Endothelial cell of umbilical vein (primary cell): ENCODE measurements at regions not wholly inside any gene's neighbourhood (a gene's known extent, or its start where the extent isn't known, plus 50 kb on each side); places are given as distances from the start of the nearest gene placed in this dataset.

ENCODE experiments used
- BruUV-seq: library from RNA; stranded (reverse); fragments of 400-500 nt; replicated peaks from 2 replicates; lab custom pipeline; 2021; lab: Mats Ljungman, UMichigan
- CTCF ChIA-PET: fragments of 300-600, 350-600 bp; sonication (Branson Sonifier 250); formaldehyde crosslinking; loops from one replicate; lab custom pipeline; 2021; ENCODE audit warnings: antibody characterized with exemption, inconsistent platforms; lab: Charles Lee
- POLR2A ChIA-PET: fragments of 300-600, 350-600 bp; sonication (Branson Sonifier 250); formaldehyde crosslinking; loops from one replicate; lab custom pipeline; 2021; ENCODE audit warnings: antibody characterized with exemption, inconsistent platforms; lab: Charles Lee
- DNase-seq: peaks from one replicate; pipeline ENCODE4 v3.0.0-alpha.2; 2011; ENCODE audit warnings: low read depth, low spot score
- FAIRE-seq: peaks from 2 replicates; lab custom pipeline; 2011; peaks lifted over from hg19 to GRCh38; lab: Jason Lieb, UNC
- H2AFZ ChIP-seq: 2 replicates; pipeline ENCODE4 v1.6.0; 2012; ENCODE audit warnings: low read depth, low read length, control low read depth, inconsistent platforms
- H3K27ac ChIP-seq: 2 replicates; pipeline ENCODE4 v1.5.1; 2011; ENCODE audit warnings: low read depth, mild to moderate bottlenecking, control low read depth, low read length, moderate library complexity; ENCODE audit not compliant: insufficient read depth
- H3K27me3 ChIP-seq, 2 experiments: 2 replicates each; pipeline versions ENCODE4 v1.6.0 to v1.6.1; 2011; ENCODE audit warnings: low read length in 2 of 2, mixed read lengths in 1 of 2; ENCODE audit not compliant: control insufficient read depth in 2 of 2, insufficient read depth in 2 of 2
- H3K36me3 ChIP-seq, 2 experiments: 2 replicates in 1 of 2; 3 replicates in 1 of 2; pipeline ENCODE4 v1.5.1; 2011; ENCODE audit warnings: low read length in 2 of 2, mild to moderate bottlenecking in 1 of 2, moderate library complexity in 1 of 2; ENCODE audit not compliant: control insufficient read depth in 2 of 2, insufficient read depth in 2 of 2; ENCODE audit errors: extremely low read depth in 1 of 2
- H3K4me1 ChIP-seq: 3 replicates; pipeline ENCODE4 v1.5.1; 2011; ENCODE audit warnings: mild to moderate bottlenecking, low read length; ENCODE audit not compliant: control insufficient read depth, insufficient read depth; ENCODE audit errors: extremely low read depth
- H3K4me2 ChIP-seq: 2 replicates; pipeline ENCODE4 v1.6.1; 2011; ENCODE audit warnings: low read length, control low read depth, mixed read lengths; ENCODE audit not compliant: insufficient read depth
- H3K4me3 ChIP-seq, 3 experiments: fragments of 200-600 bp in 1 of 3; sonication (generic), shearing (Covaris generic) in 1 of 3; replicated peaks in 1 of 3; 2 replicates each; pipeline ENCODE4 v1.5.1; 2011 to 2016; ENCODE audit warnings: control low read depth in 3 of 3, low read length in 3 of 3, mild to moderate bottlenecking in 2 of 3, inconsistent platforms in 1 of 3, low read depth in 1 of 3, moderate library complexity in 1 of 3; ENCODE audit not compliant: insufficient read depth in 1 of 3
- H3K79me2 ChIP-seq: 2 replicates; pipeline ENCODE4 v1.6.0; 2012; ENCODE audit warnings: low read length, inconsistent platforms; ENCODE audit not compliant: control insufficient read depth, insufficient read depth
- H3K9ac ChIP-seq: replicated peaks from 2 replicates; pipeline ENCODE3; 2011; ENCODE audit warnings: low read length, control low read depth; ENCODE audit not compliant: insufficient read depth; ENCODE audit errors: extremely low read depth
- H3K9me1 ChIP-seq: replicated peaks from 3 replicates; pipeline ENCODE4 v1.6.0; 2011; ENCODE audit warnings: mild to moderate bottlenecking, low read length; ENCODE audit not compliant: control insufficient read depth, insufficient read depth; ENCODE audit errors: extremely low read depth
- H3K9me3 ChIP-seq: replicated peaks from 2 replicates; pipeline ENCODE4 v1.5.1; 2012; ENCODE audit warnings: low read length, inconsistent platforms; ENCODE audit not compliant: control insufficient read depth, insufficient read depth
- H4K20me1 ChIP-seq: replicated peaks from 2 replicates; pipeline ENCODE3; 2011; ENCODE audit warnings: mild to moderate bottlenecking, low read length; ENCODE audit not compliant: control insufficient read depth, insufficient read depth; ENCODE audit errors: extremely low read depth
- CTCF ChIP-seq, 2 donors: IDR thresholded peaks; 1 replicate in 1 of 2; 2 replicates in 1 of 2; pipeline ENCODE4 v1.5.1; 2011; ENCODE audit warnings: low read length in 2 of 2, mild to moderate bottlenecking in 2 of 2, moderate library complexity in 2 of 2, control low read depth in 1 of 2, inconsistent platforms in 1 of 2, low read depth in 1 of 2; ENCODE audit not compliant: insufficient read depth in 1 of 2; ENCODE audit errors: extremely low read depth in 1 of 2
- EZH2 ChIP-seq: IDR thresholded peaks from 2 replicates; pipeline ENCODE4 v1.6.1; 2012; ENCODE audit warnings: borderline replicate concordance, low read depth, mild to moderate bottlenecking, moderate library complexity, low read length, inconsistent platforms; ENCODE audit not compliant: severe bottlenecking
- FOS ChIP-seq: IDR thresholded peaks from 2 replicates; pipeline ENCODE4 v1.6.1; 2011; ENCODE audit warnings: mild to moderate bottlenecking, low read length, moderate library complexity, borderline replicate concordance; ENCODE audit not compliant: insufficient read depth
- GATA2 ChIP-seq: IDR thresholded peaks from 2 replicates; pipeline ENCODE4 v1.7.0; 2011; ENCODE audit warnings: low read depth, mild to moderate bottlenecking, moderate library complexity, mixed read lengths, low read length; ENCODE audit not compliant: insufficient read length, insufficient read depth
- MAX ChIP-seq: IDR thresholded peaks from 2 replicates; pipeline ENCODE4 v1.6.1; 2011; ENCODE audit not compliant: insufficient read depth, insufficient read length
- MYC ChIP-seq: IDR thresholded peaks from one replicate; pipeline ENCODE4 v1.6.1; 2011; ENCODE audit warnings: mild to moderate bottlenecking, low read depth, low read length
- POLR2A ChIP-seq: IDR thresholded peaks from 2 replicates; pipeline ENCODE4 v1.6.1; 2012; ENCODE audit warnings: low read depth, mild to moderate bottlenecking, control low read depth, low read length
- POLR2AphosphoS5 ChIP-seq: IDR thresholded peaks from 2 replicates; pipeline ENCODE4 v1.6.1; 2012; ENCODE audit warnings: low read depth, mild to moderate bottlenecking, control low read depth, low read length, moderate library complexity; ENCODE audit not compliant: insufficient read depth
- dilution Hi-C: fragments of 300-500 bp; cut with MboI; formaldehyde crosslinking; loops from one replicate; pipeline ENCODE4 v1.15.0; 2019; ENCODE audit warnings: low sequenced_read_pairs; ENCODE audit not compliant: extremely low pct_ligation_motif_present
- intact Hi-C: fragments of 100-400 bp; cut with micrococcal nuclease; formaldehyde crosslinking; loops from one replicate; pipeline ENCODE4 v1.10.0; 2022

- H4K20me1 ChIP-seq = no peaks in the 10 kb centered on the region
- dilution Hi-C loops = no loop called here
- H3K36me3 ChIP-seq = no peaks in the 10 kb centered on the region
- DNase-seq (no peak), FAIRE-seq (no peak)
- no peaks in the 10 kb centered on the region for H3K9me3 ChIP-seq
- intact Hi-C loops = no loop called here
- H3K9ac ChIP-seq = no peak overlapping the region
- H3K79me2 ChIP-seq = no peaks in the 10 kb centered on the region
- H3K27ac ChIP-seq = no peak overlapping the region
- BruUV-seq = no TSS peak
- H3K4me3 ChIP-seq = no peak overlapping the region
- no peaks in the 10 kb centered on the region for H3K27me3 ChIP-seq
- no peak overlapping the region for H2AFZ ChIP-seq
- H3K9me1 ChIP-seq = no peaks in the 10 kb centered on the region
- POLR2A ChIA-PET = no interaction called here
- TF ChIP-seq CTCF (IDR thresholded peaks at IDR 0.05; ENCODE audit: extremely low read depth in 1 of 2, insufficient read depth in 1 of 2, low read depth in 1 of 2, low read length in 2 of 2) (no peak), GATA2 (no peak), MAX (no peak), POLR2AphosphoS5 (no peak), POLR2A (no peak), MYC (no peak), FOS (no peak)
- no peak overlapping the region for H3K4me2 ChIP-seq
- CTCF ChIA-PET = no interaction called here
- no peaks in the 10 kb centered on the region for H3K4me1 ChIP-seq
Observed at GRCh38 chr3:147851062-147851461, 441.9 kb downstream of the ZIC1 start.

- no peak overlapping the region for H3K4me2 ChIP-seq
- dilution Hi-C loops (no loop called here), intact Hi-C loops (no loop called here)
- no peaks in the 10 kb centered on the region for H3K4me1 ChIP-seq
- H3K27ac ChIP-seq = no peak overlapping the region
- no peaks in the 10 kb centered on the region for H3K27me3 ChIP-seq
- H3K9me3 ChIP-seq = no peaks in the 10 kb centered on the region
- no peaks in the 10 kb centered on the region for H3K9me1 ChIP-seq
- no peak for FAIRE-seq
- no peak overlapping the region for H3K9ac ChIP-seq
- no peak overlapping the region for H3K4me3 ChIP-seq
- no peaks in the 10 kb centered on the region for H4K20me1 ChIP-seq
- no peak for DNase-seq
- no peaks in the 10 kb centered on the region for H3K79me2 ChIP-seq
- POLR2A ChIA-PET = no interaction called here
- CTCF ChIA-PET = no interaction called here
- no peak overlapping the region for H2AFZ ChIP-seq
- no peak for TF ChIP-seq EZH2
- TF ChIP-seq FOS = no peak
- no peak for TF ChIP-seq POLR2AphosphoS5
- no TSS peak for BruUV-seq
- H3K36me3 ChIP-seq = no peaks in the 10 kb centered on the region
Observed at GRCh38 chr3:147854542-147854941, 445.4 kb downstream of the ZIC1 start.
